HG03520 (cell line): ENCODE measurements at regions not wholly inside any gene's neighbourhood (a gene's known extent, or its start where the extent isn't known, plus 50 kb on each side); places are given as distances from the start of the nearest gene placed in this dataset.
"Not testable (repeated sequence)": the region's sequence is repeated elsewhere in the genome, so short reads cannot be mapped to it uniquely, and the experiment has no call there.

ENCODE experiments used
- ATAC-seq: cut with Tn5 transposase; IDR thresholded peaks from one replicate; pipeline ENCODE4 v1.9.1; 2021; ENCODE audit warnings: mild to moderate bottlenecking, moderate library complexity; ENCODE audit not compliant: unreplicated experiment

- ATAC-seq: no peak
Measured at GRCh38 chr7:68980011-68980410, 618.3 kb upstream of the AUTS2 start.

- not testable (repeated sequence) for ATAC-seq
Measured at GRCh38 chr7:68980432-68980831, 617.8 kb upstream of the AUTS2 start.

GRCh38 chr7:68984306-68984705 is 614.0 kb upstream of the AUTS2 start:
- no peak for ATAC-seq

DNA sequence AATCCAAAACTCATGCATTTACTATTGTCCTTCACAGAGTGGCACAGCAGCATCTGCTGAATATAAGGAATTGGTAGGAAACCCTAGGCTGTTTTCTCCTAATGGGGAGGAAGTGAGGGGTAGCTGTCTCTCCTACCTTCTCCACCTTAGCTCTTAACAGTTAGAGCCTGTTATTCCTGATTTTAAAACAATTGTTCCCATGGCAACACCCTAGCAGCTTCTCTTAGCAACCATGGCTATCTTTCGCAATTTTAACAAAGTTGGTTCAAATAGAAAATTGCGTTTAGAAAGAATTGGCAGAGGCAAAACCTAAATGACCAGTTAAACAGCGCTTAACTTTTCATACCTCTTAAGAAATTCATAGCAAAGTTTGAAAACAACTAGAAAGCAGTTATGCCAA is 603.4 kb upstream of the AUTS2 start:
- no peak for ATAC-seq

- ATAC-seq: no peak
Measured at GRCh38 chr7:68998136-68998535, 600.1 kb upstream of the AUTS2 start.

DNA sequence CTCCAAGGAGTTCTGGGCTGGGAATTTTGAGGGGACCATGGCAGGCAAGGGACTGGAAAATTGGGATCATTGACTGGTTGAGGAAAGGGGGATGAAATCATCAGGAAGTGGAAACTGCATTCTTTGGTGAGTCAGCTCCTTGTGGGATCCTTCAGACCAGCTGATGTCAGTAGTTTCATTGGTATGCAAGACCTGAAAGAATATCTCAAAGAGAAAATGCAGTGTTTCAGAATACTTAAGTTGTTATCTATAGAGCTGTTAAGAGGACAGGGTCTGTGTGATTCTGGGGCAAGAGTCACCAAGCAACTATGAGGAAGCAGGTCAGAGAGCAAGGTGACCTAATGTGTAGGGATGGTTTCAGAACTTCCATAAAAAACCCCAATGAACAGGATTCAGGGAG is 595.9 kb upstream of the AUTS2 start:
- no peak for ATAC-seq

DNA sequence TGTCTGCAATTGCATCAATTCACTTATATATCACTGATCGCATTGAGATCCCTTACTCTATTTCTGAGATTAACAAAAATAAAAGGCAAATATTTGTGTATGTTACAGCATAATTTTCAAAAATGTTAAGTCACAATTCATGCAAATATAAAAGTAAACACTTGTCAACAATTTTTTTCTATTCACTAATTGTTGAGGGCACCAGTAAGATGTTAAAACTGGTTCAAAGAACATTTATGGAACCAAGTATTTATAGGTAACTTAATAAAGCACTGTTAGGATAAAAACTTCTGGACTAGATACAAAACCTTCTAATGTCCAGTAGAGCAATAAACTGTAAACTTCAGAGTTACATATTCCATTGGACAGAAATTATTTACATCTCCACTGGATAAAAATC is 586.1 kb upstream of the AUTS2 start:
- ATAC-seq: no peak

DNA sequence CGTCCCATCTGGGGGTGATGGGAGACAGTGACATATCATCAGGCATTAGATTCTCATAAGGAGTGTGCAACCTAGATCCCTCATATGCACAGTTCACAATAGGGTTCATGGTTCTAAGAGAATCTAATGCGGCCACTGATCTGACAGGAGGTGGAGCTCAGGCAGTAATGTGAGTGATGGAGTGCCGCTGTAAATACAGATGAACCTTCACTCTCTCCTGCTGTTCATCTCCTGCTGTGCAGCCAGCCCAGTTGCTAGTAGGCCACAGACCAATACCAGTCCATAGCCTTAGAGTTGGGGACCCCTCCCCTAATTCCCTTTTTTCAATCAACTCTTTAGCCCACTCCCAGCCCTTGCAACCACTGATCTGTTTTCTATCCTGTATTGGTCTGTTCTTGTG is 581.1 kb upstream of the AUTS2 start:
- no peak for ATAC-seq

DNA sequence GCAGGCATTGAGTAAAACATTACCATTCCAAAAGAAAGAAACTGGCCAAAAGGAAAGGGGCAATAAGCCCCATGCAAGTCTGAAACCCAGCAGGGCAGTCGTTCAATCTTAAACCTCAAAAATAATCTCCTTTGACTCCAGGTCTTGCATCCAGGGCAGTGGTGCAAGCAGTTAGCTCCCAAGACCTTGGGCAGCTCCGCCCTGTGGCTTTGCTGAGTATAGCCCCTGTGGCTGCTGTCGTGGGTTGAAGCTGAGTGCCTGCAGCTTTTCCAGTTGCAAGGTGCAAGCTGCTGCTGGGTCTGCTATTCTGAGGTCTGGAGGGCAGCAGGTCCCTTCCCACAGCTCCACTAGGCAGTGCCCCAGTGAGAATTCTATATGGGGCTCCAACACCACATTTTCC is 580.1 kb upstream of the AUTS2 start:
- ATAC-seq: no peak

DNA sequence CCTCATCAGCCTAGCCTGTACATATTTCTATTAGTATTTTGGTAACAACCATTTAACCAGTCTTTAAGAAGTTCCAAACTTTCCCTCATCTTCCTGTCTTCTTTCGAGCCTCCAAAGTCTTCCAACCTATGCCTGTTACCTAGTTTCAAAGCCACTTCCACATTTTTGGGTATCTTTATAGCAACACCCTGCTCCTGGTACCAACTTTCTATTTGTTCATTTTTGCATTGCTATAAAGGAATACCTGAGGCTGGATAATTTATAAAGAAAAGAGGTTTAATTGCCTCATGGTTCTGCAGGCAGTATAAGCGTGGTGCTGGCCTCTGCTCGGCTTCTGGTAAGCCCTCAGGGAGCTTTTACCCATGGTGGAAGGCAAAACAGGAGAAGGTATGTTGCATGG is 578.8 kb upstream of the AUTS2 start:
- ATAC-seq: no peak

DNA sequence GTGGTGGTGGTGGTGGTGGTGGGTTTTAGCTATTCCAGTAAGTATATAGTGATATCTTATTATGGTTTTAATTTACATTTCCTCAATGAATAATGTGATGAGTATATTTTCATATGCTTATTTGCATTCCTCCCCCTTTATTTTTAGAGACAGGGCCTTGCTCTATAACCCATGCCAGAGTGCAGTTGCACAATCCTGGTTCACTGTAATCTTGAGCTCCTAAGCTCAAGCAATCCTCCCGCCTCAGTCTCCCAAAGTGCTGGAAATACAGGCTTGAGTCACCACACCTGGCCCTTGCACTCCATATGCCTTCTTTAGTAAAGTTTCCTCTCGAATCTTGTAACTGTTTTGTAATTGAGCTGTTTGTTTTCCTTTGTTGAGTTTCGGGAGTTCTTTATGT is 577.7 kb upstream of the AUTS2 start:
- ATAC-seq: no peak

DNA sequence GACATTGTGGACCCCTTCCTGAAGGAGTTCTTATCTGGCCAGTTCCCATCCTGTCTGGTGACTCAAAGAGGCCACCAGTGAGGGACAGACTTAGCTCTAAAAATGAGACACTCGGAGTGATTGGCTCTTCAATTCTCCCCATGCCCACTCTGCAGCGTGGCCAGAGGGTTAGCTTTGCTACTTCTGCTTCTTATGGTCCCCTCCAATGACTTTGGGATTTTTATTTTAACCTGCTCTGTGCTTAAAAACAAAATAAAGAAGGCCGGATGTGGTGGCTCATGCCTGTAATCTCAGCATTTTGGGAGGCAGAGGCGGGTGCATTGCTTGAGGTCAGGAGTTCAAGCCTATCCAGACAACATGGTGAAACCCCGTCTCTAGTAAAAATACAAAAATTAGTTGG is 573.0 kb upstream of the AUTS2 start:
- no peak for ATAC-seq

- ATAC-seq: no peak
Measured at GRCh38 chr7:69032848-69033247, 565.4 kb upstream of the AUTS2 start.

DNA sequence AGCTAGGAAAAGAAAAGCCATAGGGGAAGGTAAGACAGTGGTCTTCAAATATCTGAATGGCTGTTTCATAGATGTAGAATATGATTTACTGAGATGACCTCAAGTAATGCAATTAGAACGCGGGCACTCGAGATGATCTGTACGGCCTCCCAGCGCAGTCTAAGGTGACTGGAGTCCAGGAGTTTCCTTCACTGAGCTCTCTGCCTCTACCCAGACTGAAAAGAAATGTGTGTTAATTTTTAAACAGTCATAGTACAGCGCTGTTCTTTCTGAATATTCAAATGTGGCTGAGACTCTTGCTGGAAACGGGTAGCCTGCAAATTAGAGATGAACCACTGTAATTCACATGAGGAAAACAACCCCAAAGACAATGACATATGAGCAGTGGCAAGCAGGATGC is 562.4 kb upstream of the AUTS2 start:
- ATAC-seq: no peak

- ATAC-seq: no peak
Measured at GRCh38 chr7:69036301-69036700, 562.0 kb upstream of the AUTS2 start.

DNA sequence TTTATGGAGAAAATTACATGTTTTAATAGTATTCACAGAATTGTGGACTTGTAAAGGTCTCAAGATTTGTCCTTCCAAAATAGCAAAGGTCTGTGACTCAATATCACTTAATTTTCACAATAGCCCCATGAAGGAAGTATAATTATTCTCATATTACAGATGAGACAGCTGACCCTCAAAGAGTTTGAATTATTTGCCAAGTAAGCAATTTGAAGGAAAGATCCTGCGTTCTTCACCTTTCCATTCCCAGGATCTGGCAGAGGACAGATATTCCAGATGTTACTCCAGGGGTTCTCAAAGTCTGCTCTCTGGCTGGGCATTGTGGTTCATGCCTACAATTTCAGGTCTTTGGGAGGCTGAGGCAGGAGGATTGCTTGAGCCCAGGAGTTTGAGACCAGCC is 559.4 kb upstream of the AUTS2 start:
- no peak for ATAC-seq

DNA sequence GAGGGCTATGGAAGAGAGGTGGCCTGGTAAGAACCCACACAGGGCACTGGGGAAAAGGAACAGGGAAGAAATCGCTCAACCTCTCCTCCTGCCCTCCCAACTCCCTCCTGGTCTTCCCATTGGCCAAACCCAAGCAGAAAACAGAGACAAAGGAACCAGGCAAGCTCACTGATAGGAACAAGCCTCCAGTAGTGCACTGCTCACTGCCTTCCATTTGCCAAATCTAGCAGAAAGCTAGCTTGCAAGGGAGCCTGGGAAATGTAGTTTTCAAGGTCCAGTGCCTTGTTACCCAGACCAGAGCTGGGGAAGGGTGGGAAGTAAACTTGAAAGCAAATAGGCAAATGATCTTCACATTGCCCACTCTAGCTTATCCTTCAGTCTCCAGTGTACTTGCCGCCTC is 556.1 kb upstream of the AUTS2 start:
- no peak for ATAC-seq

- ATAC-seq: no peak
Measured at GRCh38 chr7:69047151-69047754, 551.0 kb upstream of the AUTS2 start.

- no peak for ATAC-seq
Measured at GRCh38 chr7:69049326-69049725, 548.9 kb upstream of the AUTS2 start.

DNA sequence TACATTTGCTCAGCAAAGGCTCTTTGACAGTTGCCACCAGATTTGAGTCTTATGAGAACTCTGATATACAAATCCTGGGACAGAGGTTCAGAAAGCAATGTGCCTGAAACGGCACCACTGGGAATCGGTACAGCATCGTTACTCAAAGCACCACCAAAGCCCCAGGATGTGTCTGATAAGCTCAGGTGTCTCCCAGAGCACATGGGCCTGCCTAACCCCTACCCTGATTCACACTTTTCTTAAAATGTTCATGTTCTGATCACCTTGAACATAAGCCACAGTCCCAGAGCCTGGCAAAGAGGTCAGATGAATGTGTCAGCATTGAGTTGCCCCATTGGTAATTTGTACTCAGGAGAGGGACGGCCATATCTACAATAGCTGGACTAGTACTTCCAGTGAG is 545.8 kb upstream of the AUTS2 start:
- ATAC-seq: no peak

GRCh38 chr7:69060516-69060915 is 537.8 kb upstream of the AUTS2 start:
- no peak for ATAC-seq

DNA sequence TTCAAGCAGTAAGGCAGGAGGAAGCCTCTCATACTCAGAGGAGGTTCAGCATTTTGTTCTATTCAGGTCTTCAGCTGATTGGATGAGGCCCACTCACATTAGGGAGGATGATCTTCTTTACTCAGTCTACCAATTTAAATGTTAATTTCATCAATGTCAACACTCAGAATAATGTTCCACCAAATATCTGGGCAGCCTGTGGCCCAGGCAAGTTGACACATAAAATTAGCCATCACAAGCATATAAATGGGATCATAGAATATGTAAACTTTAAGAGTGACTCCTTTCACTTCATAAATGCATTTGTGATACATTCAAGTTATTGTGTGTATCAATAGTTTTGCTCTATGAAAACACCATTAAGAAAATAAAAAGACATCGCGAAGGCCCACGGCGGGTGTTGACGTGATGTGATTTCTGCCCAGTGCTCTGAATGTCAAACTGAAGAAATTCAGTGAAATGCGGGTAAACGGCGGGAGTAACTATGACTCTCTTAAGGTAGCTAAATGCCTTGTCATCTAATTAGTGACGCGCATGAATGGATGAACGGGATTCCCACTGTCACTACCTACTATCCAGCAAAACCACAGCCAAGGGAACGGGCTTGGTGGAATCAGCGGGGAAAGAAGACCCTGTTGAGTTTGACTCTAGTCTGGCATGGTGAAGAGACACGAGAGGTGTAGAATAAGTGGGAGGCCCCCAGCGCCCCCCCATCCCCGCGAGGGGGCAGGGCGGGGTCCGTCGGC is 536.1 kb upstream of the AUTS2 start:
- ATAC-seq: no peak

GRCh38 chr7:69067397-69067796 is 530.9 kb upstream of the AUTS2 start:
- ATAC-seq: no peak
